HL-60 (cell line): ENCODE measurements at regions not wholly inside any gene's neighbourhood (a gene's known extent, or its start where the extent isn't known, plus 50 kb on each side); places are given as distances from the start of the nearest gene placed in this dataset.

Experiments
- DNase-seq, 2 experiments: peaks; one replicate each; pipeline ENCODE4 v3.0.0-alpha.2; 2010 to 2020; ENCODE audit warnings: low read depth in 1 of 2, low spot score in 1 of 2
- H3K27ac ChIP-seq: fragments of 250-450 bp; sonication (Bioruptor Pico); replicated peaks from 2 replicates; pipeline ENCODE4 v1.5.1; 2020; ENCODE audit warnings: mild to moderate bottlenecking, moderate library complexity
- H3K27me3 ChIP-seq: fragments of 250-450 bp; sonication (Bioruptor Pico); 2 replicates; pipeline ENCODE4 v1.5.1; 2021; ENCODE audit warnings: mild to moderate bottlenecking, moderate library complexity; ENCODE audit not compliant: insufficient read depth, poor library complexity, severe bottlenecking
- H3K4me3 ChIP-seq: replicated peaks from 2 replicates; pipeline ENCODE4 v1.5.1; 2011; ENCODE audit warnings: mild to moderate bottlenecking, control low read depth, low read length; ENCODE audit not compliant: insufficient read depth
- GABPA ChIP-seq: IDR thresholded peaks from 2 replicates; pipeline ENCODE4 v1.6.1; 2012; ENCODE audit warnings: low read depth
- POLR2AphosphoS5 ChIP-seq: IDR thresholded peaks from 2 replicates; pipeline ENCODE4 v1.6.1; 2012; ENCODE audit warnings: low read depth
- REST ChIP-seq: IDR thresholded peaks from 2 replicates; pipeline ENCODE4 v1.6.1; 2012; ENCODE audit warnings: low read depth; ENCODE audit not compliant: insufficient replicate concordance
- SPI1 ChIP-seq: IDR thresholded peaks from 2 replicates; pipeline ENCODE4 v1.6.1; 2012; ENCODE audit warnings: low read depth, mild to moderate bottlenecking, borderline replicate concordance
- TF ChIP-seq, protein P1 (sequence below): IDR thresholded peaks from one replicate; pipeline ENCODE4 v1.5.1; 2011; ENCODE audit warnings: low read length, control low read depth, inconsistent platforms; ENCODE audit not compliant: insufficient read depth

- H3K27ac ChIP-seq, result no peak overlapping the region
- H3K4me3 ChIP-seq, result no peak overlapping the region
- DNase-seq, result no peak
- H3K27me3 ChIP-seq, result no peaks in the 10 kb centered on the region
- no peak for TF ChIP-seq POLR2AphosphoS5
- TF ChIP-seq REST, result no peak
- TF ChIP-seq, protein P1, sequence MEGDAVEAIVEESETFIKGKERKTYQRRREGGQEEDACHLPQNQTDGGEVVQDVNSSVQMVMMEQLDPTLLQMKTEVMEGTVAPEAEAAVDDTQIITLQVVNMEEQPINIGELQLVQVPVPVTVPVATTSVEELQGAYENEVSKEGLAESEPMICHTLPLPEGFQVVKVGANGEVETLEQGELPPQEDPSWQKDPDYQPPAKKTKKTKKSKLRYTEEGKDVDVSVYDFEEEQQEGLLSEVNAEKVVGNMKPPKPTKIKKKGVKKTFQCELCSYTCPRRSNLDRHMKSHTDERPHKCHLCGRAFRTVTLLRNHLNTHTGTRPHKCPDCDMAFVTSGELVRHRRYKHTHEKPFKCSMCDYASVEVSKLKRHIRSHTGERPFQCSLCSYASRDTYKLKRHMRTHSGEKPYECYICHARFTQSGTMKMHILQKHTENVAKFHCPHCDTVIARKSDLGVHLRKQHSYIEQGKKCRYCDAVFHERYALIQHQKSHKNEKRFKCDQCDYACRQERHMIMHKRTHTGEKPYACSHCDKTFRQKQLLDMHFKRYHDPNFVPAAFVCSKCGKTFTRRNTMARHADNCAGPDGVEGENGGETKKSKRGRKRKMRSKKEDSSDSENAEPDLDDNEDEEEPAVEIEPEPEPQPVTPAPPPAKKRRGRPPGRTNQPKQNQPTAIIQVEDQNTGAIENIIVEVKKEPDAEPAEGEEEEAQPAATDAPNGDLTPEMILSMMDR, result no peak
- no peak for TF ChIP-seq GABPA
- no peak for TF ChIP-seq SPI1
Measured at GRCh38 chr16:76819226-76819916, 371.6 kb upstream of the MON1B start.

DNA sequence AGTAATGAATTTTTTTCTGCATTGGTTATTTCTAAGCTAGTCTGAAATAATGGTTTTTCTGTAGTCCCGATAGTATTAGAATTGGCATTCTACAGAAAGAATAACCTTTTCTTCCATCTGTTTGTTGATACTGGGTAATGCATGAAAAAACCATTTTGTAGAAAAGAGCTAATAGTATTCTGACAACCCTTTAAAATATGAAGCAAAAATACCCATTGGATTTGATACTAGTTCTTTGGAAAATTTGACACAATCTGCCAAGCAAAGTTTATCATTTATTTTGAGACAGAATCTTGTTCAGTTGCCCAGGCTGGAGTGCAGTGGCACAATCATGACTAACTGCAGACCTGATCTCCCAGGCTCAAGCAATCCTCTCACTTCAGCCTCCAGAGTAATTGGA, 366.8 kb upstream of the MON1B start:
- TF ChIP-seq, protein P1, result no peak
- TF ChIP-seq SPI1 (no peak), REST (no peak), POLR2AphosphoS5 (no peak), GABPA (no peak)
- H3K27me3 ChIP-seq, result no peaks in the 10 kb centered on the region

DNA sequence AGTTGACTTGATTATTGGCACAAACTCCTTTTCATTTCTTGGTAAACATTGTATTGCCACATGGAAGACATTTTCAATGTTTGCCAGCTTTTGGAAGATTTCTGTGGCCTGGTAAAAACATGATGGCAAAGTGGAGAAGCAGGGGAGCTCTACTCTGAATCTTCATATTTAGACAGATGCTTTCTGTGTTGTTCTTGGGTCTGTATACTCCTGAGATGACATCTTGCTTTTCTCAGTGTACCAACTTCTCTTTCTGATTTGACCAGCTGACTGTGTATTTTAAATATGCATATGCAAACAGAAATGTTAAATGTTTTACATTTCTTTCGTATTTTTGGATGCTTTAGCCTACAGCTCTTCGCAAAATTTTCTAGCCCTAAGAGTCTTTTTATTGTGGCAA, 366.2 kb upstream of the MON1B start:
- no peak overlapping the region for H3K27ac ChIP-seq
- no peak for DNase-seq

More for the DNA sequence above, 366.8 kb upstream of the MON1B start:
- no peak for DNase-seq
- Histone ChIP-seq H3K27ac (no peak overlapping the region), H3K4me3 (no peak overlapping the region)

More for the DNA sequence above, 366.2 kb upstream of the MON1B start:
- TF ChIP-seq REST (no peak), GABPA (no peak), POLR2AphosphoS5 (no peak), SPI1 (no peak)
- TF ChIP-seq, protein P1, result no peak
- Histone ChIP-seq H3K4me3 (no peak overlapping the region), H3K27me3 (no peaks in the 10 kb centered on the region)
